GM18498 (cell line): ENCODE measurements at regions not wholly inside any gene's neighbourhood (a gene's known extent, or its start where the extent isn't known, plus 50 kb on each side); places are given as distances from the start of the nearest gene placed in this dataset.

ENCODE experiments used
- ATAC-seq: cut with Tn5 transposase; IDR thresholded peaks from one replicate; pipeline ENCODE4 v1.9.1; 2021; ENCODE audit warnings: mild to moderate bottlenecking, moderate library complexity; ENCODE audit not compliant: unreplicated experiment

DNA sequence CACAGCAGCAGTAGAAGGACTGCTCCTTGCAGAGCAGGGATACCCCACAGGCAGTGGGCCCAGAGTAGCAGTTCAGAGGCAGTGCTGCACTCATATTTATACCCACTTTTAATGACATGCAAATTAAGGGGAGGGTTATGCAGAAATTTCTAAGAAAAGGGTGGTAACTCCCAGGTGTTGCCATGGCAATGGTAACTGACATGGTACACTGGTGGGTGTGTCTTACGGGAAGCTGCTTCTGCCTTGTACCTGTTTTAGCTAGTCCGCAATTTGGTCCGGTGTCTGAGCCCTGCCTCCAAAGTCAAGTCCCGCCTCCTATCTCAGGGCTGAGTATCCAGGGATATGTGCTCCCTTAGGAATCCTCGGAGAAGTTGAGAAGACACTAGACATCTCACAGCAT lies 79.2 kb upstream of the UQCRFS1 start:
- ATAC-seq = no peak

DNA sequence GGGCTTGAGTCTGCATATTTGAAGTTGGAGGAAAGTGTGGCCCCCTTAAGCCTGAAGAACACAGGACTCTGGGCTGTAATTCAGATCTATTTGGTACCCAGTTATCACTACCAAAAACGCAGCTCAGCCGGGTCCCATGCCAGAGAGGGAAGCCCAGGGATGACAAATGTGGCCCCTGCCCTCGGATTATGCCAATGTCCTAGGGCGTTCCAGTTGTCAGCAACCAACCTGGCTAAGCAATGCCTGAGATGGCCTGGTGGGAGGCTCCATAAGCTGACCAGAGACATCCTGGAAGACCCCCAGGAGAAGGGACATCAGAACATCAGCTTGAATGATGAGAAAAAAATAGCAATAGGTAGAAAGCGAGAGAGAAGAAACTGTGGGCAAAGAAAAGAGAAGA lies 79.6 kb upstream of the UQCRFS1 start:
- ATAC-seq = no peak

DNA sequence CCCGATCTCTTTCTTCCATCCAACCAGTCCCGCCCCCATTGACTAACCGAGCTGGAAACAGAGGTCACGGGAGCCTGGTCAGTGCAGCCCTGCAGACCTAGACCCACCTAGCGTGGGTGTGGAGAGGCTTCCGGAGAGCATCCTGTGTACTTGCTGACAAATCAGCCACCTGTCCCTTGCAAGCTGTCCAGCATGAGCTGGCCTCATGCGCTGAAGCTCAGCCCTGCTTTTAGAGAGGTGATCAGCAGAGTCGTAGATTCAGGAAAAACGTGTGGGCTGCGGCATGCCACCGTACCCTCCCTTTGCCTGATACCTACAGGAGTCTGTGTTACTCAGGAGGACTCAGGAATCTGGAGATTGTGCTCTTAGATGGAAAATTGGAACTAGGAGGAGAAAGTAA lies 80.3 kb upstream of the UQCRFS1 start:
- ATAC-seq = no peak

DNA sequence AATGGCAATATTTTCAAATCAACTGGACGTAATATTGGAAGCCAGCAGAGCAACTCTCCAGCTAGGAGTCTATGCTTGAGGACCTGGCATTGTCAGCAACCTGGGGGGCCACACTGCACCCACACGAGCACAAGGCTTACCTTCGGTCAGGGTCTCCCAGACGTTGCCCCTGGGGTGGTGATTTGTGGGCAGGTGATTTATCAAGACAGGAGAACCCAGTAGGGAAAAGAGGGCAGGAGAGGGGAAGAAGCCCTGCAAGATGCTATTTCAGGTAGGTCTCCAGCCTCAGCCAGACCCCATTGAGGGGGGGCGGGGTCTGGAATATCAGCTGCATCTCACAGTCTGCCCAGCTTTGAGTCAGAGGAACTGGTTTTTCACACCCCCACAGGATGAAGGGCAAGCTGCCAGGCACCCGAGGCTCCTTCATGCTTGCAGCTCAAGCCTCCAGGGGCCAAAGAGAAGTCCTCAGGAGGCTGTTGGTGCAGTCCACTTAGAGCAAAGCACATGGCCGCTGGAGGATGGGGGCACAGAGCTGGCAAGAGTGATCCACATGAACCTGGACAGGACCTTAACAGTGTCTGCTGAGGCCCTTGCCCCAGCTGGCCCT lies 80.9 kb upstream of the UQCRFS1 start:
- no peak for ATAC-seq

DNA sequence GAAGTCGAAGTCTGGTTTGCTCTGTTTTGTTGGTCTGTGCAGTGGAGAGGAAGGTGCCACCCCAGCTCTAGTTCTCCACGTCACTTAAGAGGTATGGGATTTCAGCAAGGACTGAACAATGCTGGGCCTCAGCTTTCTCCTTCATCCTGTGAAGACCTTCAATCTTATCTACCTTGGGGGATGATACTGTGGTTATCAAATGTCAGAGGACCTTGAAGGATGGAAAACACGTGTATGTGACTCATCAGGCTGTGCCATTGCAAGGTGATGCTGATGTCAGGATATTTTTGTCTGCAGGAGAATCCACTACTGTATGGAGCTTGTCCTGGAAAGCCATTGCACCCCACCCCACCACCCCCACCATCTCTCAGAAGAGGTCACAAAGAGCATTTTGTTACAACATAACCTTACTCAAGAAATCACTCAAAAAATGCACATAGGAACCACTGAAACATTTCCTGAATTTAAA lies 81.4 kb upstream of the UQCRFS1 start:
- no peak for ATAC-seq

DNA sequence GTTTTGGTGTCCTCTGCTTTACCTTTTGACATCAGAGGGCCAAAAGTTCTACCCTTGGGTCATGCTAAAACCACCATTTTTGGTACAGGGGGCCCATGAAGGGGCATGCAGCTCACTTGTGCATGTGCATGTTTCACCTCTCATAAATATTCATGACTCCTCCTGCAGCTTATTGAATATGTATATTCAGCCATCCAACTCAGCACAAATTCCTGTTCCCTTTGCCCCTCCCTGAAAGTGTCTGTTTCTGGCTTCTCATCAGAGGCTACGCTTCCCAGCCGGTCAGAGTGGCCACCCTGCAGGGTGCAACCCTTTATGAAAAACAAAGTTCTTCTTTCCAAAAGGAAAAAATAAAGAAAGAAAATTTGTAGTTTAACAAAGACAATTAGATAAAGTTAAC lies 82.3 kb upstream of the UQCRFS1 start:
- no peak for ATAC-seq

DNA sequence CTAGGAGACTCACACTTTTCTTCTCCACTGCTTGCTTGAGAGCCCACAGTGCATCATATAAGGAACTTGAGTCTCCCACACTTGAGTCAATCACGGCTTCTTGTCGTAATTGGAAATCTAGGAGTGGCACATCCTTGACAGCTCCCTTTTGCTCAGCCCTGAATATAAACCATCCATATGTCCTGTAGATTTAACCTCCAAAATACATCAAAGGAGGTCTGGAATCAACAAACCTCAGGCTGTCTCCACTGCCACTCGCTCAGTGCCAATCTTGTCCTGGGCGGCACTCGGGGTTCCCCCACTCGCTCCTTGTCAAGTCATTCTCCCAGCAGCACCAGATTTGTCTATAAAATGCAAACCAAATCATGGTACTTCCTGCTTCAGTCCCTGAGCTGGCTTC lies 84.4 kb upstream of the UQCRFS1 start:
- no peak for ATAC-seq

DNA sequence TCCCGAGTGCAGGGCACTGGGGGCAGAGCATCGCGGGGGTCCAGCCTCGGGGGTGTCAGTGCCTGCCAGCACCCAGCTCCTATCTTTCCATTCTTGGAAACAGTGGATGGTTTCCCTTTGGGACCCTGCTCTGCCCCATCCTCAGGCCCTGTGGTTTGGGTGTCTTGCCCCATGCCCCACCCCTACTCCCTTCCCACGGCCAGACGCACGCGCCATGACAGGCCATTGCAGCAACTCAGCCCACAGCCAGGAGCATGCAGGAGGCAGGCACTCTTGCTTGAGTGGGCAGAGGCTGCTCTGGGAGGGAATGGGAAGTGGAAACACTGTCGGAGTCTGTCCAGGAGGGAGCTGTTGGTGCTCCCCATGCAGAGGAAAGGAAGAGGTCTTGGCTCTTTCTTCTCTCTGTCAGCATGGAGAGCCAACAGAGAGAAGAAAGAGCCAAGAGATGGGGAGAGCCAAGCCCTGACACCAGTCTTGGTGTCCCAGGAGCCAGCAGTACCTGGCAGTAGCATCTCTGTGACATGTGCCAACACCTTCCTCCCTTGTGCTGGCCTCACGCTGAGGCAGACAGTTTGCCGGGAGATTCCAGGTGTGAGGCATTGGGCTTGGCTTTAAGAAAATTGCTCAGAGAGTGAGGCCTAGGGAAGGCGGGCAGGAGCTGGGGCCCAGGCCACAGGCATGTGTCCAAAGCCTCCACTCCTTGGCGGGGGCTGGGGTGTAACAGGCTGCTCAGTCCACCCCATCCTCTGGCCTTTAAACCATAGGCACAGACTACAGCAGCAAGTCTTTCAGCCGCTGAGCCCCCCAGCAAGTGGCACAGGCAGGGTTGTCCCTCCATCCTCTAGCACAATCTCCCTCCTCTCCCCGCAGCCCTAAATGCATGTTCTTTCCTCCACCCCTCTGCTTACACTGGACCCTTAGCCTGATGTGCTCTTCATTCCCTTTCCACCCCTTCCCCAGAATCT lies 86.7 kb upstream of the UQCRFS1 start:
- no peak for ATAC-seq

DNA sequence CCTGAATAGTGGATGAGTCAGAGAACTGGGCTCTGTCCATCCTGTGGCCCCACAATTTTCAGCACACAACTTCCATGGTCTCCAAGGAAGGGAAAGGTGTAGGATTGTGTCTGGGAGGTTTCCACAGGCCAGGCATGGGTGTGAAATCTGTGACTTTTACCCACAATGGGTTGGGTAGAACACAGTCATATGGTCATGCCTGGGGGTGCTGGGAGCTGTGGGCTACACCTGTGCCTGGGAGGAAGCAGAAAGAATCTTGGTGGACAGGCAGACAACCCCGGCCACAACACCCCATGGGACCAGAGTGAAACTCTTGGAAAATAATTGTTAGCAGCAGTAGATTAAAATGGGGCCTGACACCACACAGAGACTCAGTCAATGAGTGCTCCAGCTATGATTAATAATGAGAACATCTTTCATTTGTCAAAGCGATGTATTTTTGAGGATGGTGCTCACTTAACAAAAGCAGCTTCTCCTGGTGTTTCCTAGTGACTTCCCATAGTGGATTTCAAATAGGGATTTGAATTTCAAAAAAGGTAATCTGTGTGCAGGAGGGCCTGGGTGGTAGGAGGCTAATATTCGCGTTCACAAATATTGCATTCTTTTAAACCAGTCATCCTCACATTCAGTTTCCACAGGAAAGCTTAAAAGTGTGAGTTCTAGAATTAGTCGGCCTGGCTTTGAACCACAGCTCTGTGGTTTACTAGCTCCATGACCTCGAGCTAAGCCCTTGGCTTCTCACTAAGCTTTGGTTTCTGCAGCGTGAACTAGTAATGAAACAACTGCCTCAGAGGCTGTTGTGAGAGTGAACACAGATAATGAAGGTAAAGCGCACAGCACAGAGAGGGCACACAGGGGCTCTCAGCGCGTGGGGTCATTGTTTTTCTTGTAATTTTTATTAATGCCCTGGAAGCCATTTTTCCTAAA lies 89.3 kb upstream of the UQCRFS1 start:
- no peak for ATAC-seq

DNA sequence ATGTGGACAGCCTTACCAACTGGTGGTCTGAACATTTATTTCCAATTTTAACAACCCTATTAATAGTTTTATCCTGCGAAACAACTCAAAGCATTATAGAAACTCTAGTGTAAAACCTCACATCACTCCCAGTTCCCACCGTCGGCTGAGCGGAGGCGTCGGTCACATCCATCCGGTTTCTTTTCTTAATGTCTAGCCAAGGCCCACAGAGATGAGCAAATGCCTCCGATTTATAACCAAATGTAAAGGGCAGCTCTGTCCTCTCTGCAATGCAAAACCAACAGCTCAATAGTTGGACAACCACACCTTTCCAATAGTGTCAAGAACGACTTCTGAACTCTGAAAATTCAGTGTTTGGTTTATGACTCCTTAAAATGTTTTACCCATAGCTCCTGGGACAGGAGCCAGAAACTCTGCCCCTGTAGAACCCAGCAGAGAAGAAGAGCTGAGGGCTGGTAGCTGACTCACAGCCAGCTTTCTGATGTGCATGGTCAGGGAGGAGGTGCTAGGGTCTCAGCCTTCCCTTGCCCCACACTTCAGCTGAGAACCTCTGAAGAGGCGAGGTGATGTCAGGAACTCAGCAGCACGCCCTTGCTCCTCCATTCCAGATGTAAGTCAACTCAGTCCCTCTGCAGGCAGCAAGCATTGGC lies 90.2 kb upstream of the UQCRFS1 start:
- no peak for ATAC-seq

DNA sequence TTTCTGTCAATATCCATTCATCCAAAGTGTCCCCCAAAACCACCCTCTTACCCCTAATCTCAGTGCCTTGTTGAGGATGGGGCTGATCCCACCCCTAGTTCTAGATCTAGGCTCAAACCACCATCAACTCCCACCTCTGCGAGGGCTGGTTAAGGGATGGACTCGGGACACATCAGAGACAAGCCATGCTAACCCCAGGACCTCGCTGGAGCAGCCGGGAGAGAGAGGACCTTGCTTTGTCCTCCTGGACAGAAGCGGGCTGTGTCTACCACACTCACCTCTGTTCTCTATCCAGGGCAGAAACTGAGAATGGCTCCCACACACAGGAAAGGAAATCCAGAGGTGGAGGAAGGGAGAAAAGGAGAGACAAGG lies 90.8 kb upstream of the UQCRFS1 start:
- no peak for ATAC-seq

DNA sequence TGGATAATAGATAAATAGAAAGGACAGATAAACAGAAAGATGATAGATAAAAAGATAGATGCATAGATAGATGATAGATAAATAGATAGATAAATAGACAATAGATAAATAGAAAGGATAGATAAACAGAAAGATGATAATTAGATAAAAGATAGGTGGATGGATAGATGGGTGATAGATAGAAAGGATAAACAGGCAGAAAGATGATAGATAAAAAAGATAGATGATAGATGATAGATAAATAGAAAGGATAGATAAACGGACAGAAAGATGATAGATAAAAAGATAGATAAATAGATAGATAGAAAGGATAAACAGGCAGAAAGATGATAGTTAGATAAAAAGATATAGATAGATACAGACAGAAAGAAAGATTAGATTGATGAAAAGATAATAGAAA lies 92.3 kb upstream of the UQCRFS1 start:
- ATAC-seq = no peak

DNA sequence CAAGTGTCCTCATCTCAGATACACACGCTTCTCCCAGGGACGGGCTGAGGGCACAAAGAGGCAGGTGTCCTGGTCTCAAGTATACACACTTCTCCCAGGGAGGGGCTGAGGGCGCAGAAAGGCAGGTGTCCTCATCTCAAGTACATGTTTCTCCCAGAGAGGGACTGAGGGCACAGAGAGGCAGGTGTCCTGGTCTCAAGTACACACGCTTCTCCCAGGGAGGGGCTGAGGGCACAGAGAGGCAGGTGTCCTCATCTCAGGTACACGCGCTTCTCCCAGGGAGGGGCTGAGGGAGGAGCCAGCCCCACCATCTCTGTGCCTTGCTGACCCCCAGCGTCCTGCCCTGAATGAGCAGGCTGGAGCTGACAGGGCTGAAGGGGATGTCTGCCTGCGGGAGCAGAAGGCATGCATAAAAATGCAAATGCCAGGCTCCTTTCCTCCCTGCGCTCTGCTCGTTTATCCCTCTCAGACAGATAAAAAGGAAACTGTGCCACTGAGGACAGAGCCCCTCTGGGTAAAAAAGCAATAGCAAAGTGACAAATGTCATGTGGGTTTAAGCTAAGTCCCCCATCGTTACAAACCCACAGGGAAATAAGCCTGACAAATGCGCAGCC lies 96.1 kb upstream of the UQCRFS1 start:
- no peak for ATAC-seq

DNA sequence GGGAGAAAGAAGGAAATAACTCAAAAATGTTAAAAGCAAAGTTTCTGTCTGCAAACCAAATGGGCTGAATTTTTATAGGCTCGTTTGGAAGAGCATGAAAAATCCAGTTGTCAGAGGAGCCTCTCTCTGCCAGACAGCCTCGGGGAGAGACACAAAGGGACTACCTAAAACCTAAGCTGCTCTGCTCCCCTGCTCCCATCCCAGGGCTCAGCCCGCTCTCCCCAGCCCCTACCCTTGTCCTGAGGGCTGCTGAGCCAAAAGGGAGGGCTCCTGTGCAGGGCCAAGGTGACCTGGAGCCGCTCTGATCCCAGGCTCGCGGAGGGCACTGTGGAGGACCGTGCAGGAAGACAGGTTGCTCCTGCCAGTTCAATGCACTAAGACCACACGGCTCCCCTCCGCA lies 96.7 kb upstream of the UQCRFS1 start:
- no peak for ATAC-seq

DNA sequence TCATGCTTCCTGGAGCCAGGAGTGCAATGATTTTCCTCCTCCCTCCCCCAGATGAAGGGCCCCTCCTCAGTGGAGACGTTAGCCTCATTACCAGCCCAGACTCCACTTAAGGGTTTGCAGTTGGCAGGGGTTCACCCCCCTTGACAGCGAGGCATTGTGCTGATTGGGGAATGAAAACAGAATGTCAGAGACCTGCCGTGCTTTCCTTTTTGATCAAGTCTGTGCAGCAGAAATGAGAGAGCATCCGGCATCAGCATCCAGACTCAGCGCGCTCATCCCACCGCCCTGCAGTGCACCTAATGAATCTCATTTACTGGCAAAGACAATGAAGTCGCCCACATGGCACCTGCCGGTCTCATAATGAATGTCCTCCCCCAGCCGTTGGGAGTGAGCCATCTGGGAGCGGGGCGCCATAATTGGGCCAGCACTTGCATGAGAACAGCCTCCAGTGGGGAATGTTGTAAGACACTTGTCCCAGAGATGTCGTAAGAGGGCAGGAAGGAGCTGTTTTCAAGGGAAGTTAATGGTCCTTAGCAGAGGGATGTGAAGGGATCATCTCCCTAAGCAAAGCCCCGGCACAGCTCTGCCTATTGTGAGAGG lies 98.3 kb upstream of the UQCRFS1 start:
- ATAC-seq = no peak

DNA sequence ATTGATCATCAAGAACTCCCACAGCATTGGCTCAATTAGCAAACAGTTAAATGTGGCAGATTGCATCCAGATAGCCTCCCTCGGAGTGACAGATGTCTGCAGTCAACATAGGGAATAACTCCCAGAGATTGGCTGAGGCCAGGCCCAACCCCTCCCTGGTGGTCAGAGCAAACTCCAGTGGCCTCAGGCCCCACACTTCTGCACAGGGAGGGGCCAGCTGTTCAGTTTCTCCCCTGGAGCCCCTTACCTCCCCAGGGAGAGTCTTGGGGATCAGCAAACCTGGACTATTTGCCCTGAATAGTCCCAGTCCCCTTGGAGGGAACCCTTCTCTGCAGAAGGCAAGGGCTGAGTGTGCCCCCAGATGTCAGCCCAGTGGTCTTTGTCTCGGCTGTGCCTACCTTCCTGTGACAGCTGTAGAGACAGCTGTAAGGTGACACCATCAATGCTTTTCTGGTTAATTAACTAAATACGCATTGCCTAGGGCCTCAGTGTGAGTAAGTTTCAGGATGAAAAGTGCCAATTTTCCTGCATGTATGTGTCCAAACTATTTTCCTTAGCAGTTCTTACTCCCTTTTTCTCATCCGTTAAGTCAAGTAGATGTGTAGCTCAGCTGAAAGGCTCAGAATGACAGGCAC lies 102.7 kb upstream of the UQCRFS1 start:
- no peak for ATAC-seq

DNA sequence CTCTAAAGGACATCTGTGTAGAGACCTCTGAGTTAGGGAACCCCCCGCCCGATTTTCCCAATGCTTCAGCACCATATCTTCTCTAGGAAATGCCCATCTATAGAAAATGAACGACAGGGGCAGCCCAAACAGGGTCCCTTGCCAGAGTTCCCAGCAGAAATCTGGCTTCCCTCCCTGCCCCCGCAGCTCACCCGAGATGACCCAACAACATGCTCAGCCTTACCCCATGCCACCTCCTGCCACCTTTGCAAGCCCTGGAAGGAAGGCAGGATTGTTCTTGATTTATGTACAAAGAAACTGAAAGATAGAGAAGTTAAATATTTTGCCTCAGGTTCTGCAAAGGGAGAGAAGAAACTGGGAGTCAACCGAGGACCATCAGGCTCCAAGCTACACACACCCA lies 105.6 kb upstream of the UQCRFS1 start:
- no peak for ATAC-seq

DNA sequence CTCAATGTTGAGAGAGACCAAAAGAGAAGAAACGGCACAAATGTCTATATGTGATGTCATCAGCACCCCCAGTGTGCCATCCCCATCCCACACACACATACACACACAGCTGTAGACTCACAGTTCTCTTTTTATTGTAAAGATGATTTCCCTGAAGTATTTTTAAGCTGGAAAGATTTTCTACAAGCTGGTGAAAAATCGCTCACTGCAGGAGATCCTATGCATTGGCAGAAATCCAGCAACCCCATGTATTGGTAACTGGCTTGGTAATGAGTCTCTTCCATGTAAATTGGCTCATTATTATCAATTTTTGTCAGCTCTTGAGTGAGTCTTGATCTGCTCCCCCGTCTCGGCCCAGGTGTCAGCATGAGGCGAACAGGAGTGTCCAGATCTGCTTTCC lies 107.1 kb upstream of the UQCRFS1 start:
- no peak for ATAC-seq

DNA sequence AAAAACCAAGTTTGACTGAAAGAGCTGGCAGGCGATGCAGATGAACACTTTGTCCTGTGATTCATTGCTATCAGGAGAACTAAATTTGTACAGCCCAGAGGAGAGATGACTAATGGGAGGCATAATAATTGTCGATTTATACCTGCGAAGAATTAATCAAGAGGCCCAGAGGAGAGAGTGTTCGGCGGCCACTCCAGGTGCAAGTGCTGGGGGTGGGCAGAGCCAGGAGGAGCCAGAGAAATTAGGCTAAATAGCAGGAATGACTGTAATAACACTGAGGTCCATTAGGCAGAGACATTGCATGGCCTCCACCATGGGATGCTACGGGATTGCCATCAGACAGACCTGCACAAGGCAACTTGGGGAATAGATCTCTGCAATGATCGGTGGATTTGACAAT lies 107.7 kb upstream of the UQCRFS1 start:
- ATAC-seq = no peak

DNA sequence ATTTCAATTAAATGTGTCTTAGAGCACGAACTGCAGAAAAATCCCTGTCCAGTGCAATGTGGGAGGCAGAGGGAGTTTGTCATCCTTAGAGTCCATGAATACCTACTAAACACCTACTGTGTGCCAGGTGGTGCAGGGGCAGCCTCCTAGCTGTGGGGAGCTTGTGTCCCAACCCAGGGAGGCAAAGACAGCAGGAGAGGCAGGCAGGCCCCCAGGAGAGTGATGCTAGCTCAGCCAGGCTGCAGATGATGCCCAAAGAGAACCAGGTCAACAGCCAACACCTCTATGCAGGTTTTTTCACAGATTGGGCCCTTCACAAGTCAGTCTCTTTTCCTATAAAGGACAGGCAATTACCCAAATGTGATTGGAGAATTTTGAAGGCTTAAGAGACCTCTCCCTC lies 108.2 kb upstream of the UQCRFS1 start:
- ATAC-seq = no peak
